ENCODE measurements at regions not wholly inside any gene's neighbourhood (a gene's known extent, or its start where the extent isn't known, plus 50 kb on each side); places are given as distances from the start of the nearest gene placed in this dataset.

- intact Hi-C loops (cut with DNase I): no loop called here
- Histone ChIP-seq H3K36me3 (no peaks in the 10 kb centered on the region), H3K4me3 (no peak overlapping the region), H3K9me3 (no peaks in the 10 kb centered on the region), H3K27ac (no peak overlapping the region), H3K4me1 (no peaks in the 10 kb centered on the region), H3K27me3 (ENCODE audit: low read depth) (no peaks in the 10 kb centered on the region)
- DNase-seq (no peak), ATAC-seq (no peak)
- TF ChIP-seq CTCF (IDR thresholded peaks at IDR 0.05): no peak
Measured at GRCh38 chr15:35842631-35843030, 296.7 kb upstream of the DPH6 start.

GRCh38 chr15:35843498-35843897 is 297.5 kb upstream of the DPH6 start:
- H3K4me3 ChIP-seq: no peak overlapping the region
- no peak for TF ChIP-seq CTCF (IDR thresholded peaks at IDR 0.05)
- no peak for DNase-seq
- ATAC-seq: no peak
- no peaks in the 10 kb centered on the region for H3K4me1 ChIP-seq
- no peaks in the 10 kb centered on the region for H3K27me3 ChIP-seq (ENCODE audit: low read depth)
- no peak overlapping the region for H3K27ac ChIP-seq
- no peaks in the 10 kb centered on the region for H3K9me3 ChIP-seq
- no peaks in the 10 kb centered on the region for H3K36me3 ChIP-seq
- intact Hi-C loops (cut with DNase I): no loop called here

- intact Hi-C loops (cut with DNase I): no loop called here
- Histone ChIP-seq H3K4me1 (no peaks in the 10 kb centered on the region), H3K27ac (no peak overlapping the region), H3K9me3 (no peaks in the 10 kb centered on the region), H3K4me3 (no peak overlapping the region), H3K27me3 (ENCODE audit: low read depth) (no peaks in the 10 kb centered on the region), H3K36me3 (no peaks in the 10 kb centered on the region)
- no peak for TF ChIP-seq CTCF (IDR thresholded peaks at IDR 0.05)
- no peak for ATAC-seq
- no peak for DNase-seq
Measured at GRCh38 chr15:35850284-35850683, 304.3 kb upstream of the DPH6 start.

- DNase-seq: no peak
- no peaks in the 10 kb centered on the region for H3K27me3 ChIP-seq (ENCODE audit: low read depth)
- H3K4me3 ChIP-seq: no peak overlapping the region
- intact Hi-C loops (cut with DNase I): no loop called here
- ATAC-seq: no peak
- no peak overlapping the region for H3K27ac ChIP-seq
- TF ChIP-seq CTCF (IDR thresholded peaks at IDR 0.05): no peak
- H3K9me3 ChIP-seq: no peaks in the 10 kb centered on the region
- no peaks in the 10 kb centered on the region for H3K4me1 ChIP-seq
- H3K36me3 ChIP-seq: no peaks in the 10 kb centered on the region
Measured at GRCh38 chr15:35851491-35851890, 305.5 kb upstream of the DPH6 start.

GRCh38 chr15:35852818-35853624 is 307.1 kb upstream of the DPH6 start:
- no peaks in the 10 kb centered on the region for H3K27me3 ChIP-seq (ENCODE audit: low read depth)
- H3K4me1 ChIP-seq: no peaks in the 10 kb centered on the region
- H3K36me3 ChIP-seq: no peaks in the 10 kb centered on the region
- DNase-seq: no peak
- intact Hi-C loops (cut with DNase I): no loop called here
- H3K27ac ChIP-seq: no peak overlapping the region
- H3K4me3 ChIP-seq: no peak overlapping the region
- ATAC-seq: no peak
- no peak for TF ChIP-seq CTCF (IDR thresholded peaks at IDR 0.05)
- H3K9me3 ChIP-seq: no peaks in the 10 kb centered on the region
